ENCODE measurements at regions not wholly inside any gene's neighbourhood (a gene's known extent, or its start where the extent isn't known, plus 50 kb on each side); places are given as distances from the start of the nearest gene placed in this dataset.
A peak's percentile ranks its signal among the peaks of the same experiment; 100 is the strongest.

GRCh38 chr2:19667536-19667949 lies 234.2 kb downstream of the TTC32 start:
- DNase-seq (ENCODE audit: low read depth) = no peak
- no peak overlapping the region for H3K4me3 ChIP-seq (ENCODE audit: low read length)
- no peak for TF ChIP-seq CTCF (conservative IDR thresholded peaks at IDR 0.05; ENCODE audit: low read depth, low read length)

- no peak for DNase-seq (ENCODE audit: low read depth)
- H3K4me3 ChIP-seq (ENCODE audit: low read length) = no peak overlapping the region
- peak; percentile 52 for TF ChIP-seq CTCF (conservative IDR thresholded peaks at IDR 0.05; ENCODE audit: low read depth, low read length)
These were observed 234.7 kb downstream of the TTC32 start for GRCh38 chr2:19667085-19667484.

GRCh38 chr2:19664646-19665045 lies 237.1 kb downstream of the TTC32 start:
- H3K4me3 ChIP-seq (ENCODE audit: low read length) = no peak overlapping the region
- no peak for DNase-seq (ENCODE audit: low read depth)
- TF ChIP-seq CTCF (conservative IDR thresholded peaks at IDR 0.05; ENCODE audit: low read depth, low read length) = no peak

- DNase-seq (ENCODE audit: low read depth) = no peak
- no peak overlapping the region for H3K4me3 ChIP-seq (ENCODE audit: low read length)
- no peak for TF ChIP-seq CTCF (conservative IDR thresholded peaks at IDR 0.05; ENCODE audit: low read depth, low read length)
These were observed 242.6 kb downstream of the TTC32 start for GRCh38 chr2:19659024-19659792.

GRCh38 chr2:19656011-19656410 lies 245.8 kb downstream of the TTC32 start:
- no peak for DNase-seq (ENCODE audit: low read depth)
- TF ChIP-seq CTCF (conservative IDR thresholded peaks at IDR 0.05; ENCODE audit: low read depth, low read length) = no peak
- H3K4me3 ChIP-seq (ENCODE audit: low read length) = no peak overlapping the region

GRCh38 chr2:19654310-19655090 lies 247.3 kb downstream of the TTC32 start:
- DNase-seq (ENCODE audit: low read depth) = no peak
- H3K4me3 ChIP-seq (ENCODE audit: low read length) = no peak overlapping the region
- no peak for TF ChIP-seq CTCF (conservative IDR thresholded peaks at IDR 0.05; ENCODE audit: low read depth, low read length)

Data from retinal pigment epithelial cell (primary cell).